ENCODE measurements at regions not wholly inside any gene's neighbourhood (a gene's known extent, or its start where the extent isn't known, plus 50 kb on each side); places are given as distances from the start of the nearest gene placed in this dataset.

DNA sequence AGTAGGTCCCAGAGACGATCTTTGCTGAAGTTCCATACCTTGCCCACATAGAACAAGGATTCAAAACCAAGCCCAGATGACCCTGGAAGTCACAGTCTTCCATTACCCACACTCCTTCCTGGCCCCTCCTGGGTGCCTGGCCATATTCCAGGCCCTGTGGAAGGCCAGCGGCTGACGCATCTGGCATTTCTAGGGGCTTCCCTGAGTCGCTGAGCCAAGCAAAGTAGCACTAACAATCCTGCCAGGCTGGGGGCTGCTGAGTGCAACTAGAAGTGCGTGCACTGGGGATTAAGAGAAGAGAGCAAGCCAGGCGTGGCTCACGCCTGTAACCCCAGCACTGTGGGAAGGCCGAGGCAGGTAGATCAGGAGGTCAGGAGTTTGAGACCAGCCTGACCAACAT, 175.2 kb upstream of the CPEB2 start:
- H3K4me1 ChIP-seq (ENCODE audit: insufficient read depth, low read length) = no peaks in the 10 kb centered on the region
- no peak for DNase-seq
- no peaks in the 10 kb centered on the region for H3K9me3 Mint-ChIP-seq
- H3K4me2 ChIP-seq (ENCODE audit: insufficient read depth, insufficient read length, low read length) = no peak overlapping the region
- H2AK5ac ChIP-seq (ENCODE audit: insufficient read length, low read length) = no peak overlapping the region
- H3K23ac ChIP-seq (ENCODE audit: insufficient read length, low read depth, low read length) = no peak overlapping the region
- H2BK20ac ChIP-seq (ENCODE audit: low read depth, low read length, poor library complexity, severe bottlenecking) = no peak overlapping the region
- H3K56ac ChIP-seq (ENCODE audit: insufficient read length, low read depth, low read length) = no peak overlapping the region
- no peaks in the 10 kb centered on the region for H3K79me2 ChIP-seq (ENCODE audit: insufficient read depth, low read length)
- H3K27ac Mint-ChIP-seq = no peak overlapping the region
- no peak overlapping the region for H3K4ac ChIP-seq (ENCODE audit: low read depth, low read length)
- no peaks in the 10 kb centered on the region for H3K9me3 ChIP-seq (ENCODE audit: control insufficient read depth, low read depth, low read length)
- H3K79me1 ChIP-seq (ENCODE audit: insufficient read depth, low read depth, low read length, poor library complexity, severe bottlenecking) = no peaks in the 10 kb centered on the region
- H3K36me3 Mint-ChIP-seq (ENCODE audit: insufficient read depth in 1 of 3, low read depth in 3 of 3) = no peaks in the 10 kb centered on the region; a peak in 1 of 7 replicates
- no peaks in the 10 kb centered on the region; a peak in 2 of 4 replicates for H3K4me1 Mint-ChIP-seq
- H2BK15ac ChIP-seq (ENCODE audit: low read depth, low read length) = no peak overlapping the region
- no peaks in the 10 kb centered on the region for H4K20me1 ChIP-seq (ENCODE audit: control insufficient read depth, insufficient read depth, insufficient read length)
- no peak overlapping the region for H3K18ac ChIP-seq (ENCODE audit: insufficient read length, low read depth, low read length)
- no peak overlapping the region for H2BK12ac ChIP-seq (ENCODE audit: insufficient read length, low read depth, low read length)
- no peak overlapping the region for H3K9ac ChIP-seq (ENCODE audit: extremely low read depth, insufficient read length, low read length)
- no CpG with 5 or more reads among the region's 8 CpGs for WGBS (ENCODE audit: extremely low coverage, insufficient read length, low lambda C conversion rate)
- H2BK5ac ChIP-seq (ENCODE audit: insufficient read length, low read length) = no peak overlapping the region
- TF ChIP-seq, protein P1, sequence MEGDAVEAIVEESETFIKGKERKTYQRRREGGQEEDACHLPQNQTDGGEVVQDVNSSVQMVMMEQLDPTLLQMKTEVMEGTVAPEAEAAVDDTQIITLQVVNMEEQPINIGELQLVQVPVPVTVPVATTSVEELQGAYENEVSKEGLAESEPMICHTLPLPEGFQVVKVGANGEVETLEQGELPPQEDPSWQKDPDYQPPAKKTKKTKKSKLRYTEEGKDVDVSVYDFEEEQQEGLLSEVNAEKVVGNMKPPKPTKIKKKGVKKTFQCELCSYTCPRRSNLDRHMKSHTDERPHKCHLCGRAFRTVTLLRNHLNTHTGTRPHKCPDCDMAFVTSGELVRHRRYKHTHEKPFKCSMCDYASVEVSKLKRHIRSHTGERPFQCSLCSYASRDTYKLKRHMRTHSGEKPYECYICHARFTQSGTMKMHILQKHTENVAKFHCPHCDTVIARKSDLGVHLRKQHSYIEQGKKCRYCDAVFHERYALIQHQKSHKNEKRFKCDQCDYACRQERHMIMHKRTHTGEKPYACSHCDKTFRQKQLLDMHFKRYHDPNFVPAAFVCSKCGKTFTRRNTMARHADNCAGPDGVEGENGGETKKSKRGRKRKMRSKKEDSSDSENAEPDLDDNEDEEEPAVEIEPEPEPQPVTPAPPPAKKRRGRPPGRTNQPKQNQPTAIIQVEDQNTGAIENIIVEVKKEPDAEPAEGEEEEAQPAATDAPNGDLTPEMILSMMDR (conservative IDR thresholded peaks at IDR 0.05) = no peak
- no peak overlapping the region for H3K27ac ChIP-seq (ENCODE audit: insufficient read length, low read depth, low read length)
- H3T11ph ChIP-seq (ENCODE audit: low read length) = no peak overlapping the region
- no peaks in the 10 kb centered on the region for H3K23me2 ChIP-seq (ENCODE audit: insufficient read length, low read depth, low read length, poor library complexity, severe bottlenecking)
- no peak overlapping the region for H2AFZ ChIP-seq (ENCODE audit: low read length)
- no peak overlapping the region for H4K5ac ChIP-seq (ENCODE audit: insufficient read length, low read depth, low read length)
- H4K8ac ChIP-seq (replicated peaks; ENCODE audit: insufficient read length, low read depth, low read length) = no peak overlapping the region
- no peaks in the 10 kb centered on the region for H3K27me3 ChIP-seq (ENCODE audit: insufficient read depth, low read length)
- peaks cover 6% of the 10 kb centered on the region for H3K27me3 Mint-ChIP-seq (ENCODE audit: low read depth)
- H3K14ac ChIP-seq (ENCODE audit: insufficient read depth, low read length) = no peak overlapping the region
- no peak overlapping the region for H2BK120ac ChIP-seq (ENCODE audit: low read depth, low read length, poor library complexity, severe bottlenecking)
- H3K4me3 Mint-ChIP-seq = no peak overlapping the region
- H4K91ac ChIP-seq (ENCODE audit: insufficient read length, low read depth, low read length) = no peak overlapping the region

Data from H9 (cell line).